ENCODE measurements at regions not wholly inside any gene's neighbourhood (a gene's known extent, or its start where the extent isn't known, plus 50 kb on each side); places are given as distances from the start of the nearest gene placed in this dataset.

DNA sequence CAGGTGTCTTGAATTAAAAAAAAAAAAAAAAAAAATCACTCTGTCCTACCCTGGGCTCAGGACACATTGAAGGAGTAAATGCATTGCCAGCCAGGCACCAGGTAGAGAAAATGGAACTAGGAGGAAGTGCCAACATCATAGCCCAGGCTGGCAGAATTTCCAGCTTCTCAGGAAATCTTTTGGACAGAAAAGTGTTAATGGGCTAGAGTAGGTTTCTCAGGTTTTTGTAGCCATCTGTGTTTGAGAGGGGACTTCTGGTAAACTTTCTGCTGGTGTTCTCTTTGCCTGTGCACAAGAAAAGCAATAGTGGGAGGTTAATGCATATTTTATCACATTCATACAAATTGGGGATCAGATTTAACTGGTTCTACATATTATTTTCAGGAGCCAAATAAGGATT is 678.3 kb upstream of the NRSN1 start:
- no peak for DNase-seq

DNA sequence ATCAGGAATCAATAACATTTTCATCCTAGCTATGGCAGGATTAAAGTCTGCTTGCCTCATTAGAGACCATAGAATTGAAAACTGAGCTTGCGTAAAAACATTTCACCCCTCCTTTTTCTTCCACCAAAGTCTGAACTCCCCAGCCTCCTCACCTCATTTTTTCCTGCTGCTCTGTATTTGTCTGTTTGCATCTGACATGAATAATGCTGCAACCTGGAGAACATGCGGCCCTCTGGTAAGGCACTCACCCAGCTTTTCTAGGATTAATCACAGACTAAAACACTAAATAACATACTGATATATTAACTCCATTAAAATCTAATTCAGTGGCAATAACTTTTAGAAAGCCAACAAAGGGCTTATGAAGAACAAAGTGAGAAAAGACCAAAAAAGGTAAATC is 677.7 kb upstream of the NRSN1 start:
- no peak for DNase-seq

DNA sequence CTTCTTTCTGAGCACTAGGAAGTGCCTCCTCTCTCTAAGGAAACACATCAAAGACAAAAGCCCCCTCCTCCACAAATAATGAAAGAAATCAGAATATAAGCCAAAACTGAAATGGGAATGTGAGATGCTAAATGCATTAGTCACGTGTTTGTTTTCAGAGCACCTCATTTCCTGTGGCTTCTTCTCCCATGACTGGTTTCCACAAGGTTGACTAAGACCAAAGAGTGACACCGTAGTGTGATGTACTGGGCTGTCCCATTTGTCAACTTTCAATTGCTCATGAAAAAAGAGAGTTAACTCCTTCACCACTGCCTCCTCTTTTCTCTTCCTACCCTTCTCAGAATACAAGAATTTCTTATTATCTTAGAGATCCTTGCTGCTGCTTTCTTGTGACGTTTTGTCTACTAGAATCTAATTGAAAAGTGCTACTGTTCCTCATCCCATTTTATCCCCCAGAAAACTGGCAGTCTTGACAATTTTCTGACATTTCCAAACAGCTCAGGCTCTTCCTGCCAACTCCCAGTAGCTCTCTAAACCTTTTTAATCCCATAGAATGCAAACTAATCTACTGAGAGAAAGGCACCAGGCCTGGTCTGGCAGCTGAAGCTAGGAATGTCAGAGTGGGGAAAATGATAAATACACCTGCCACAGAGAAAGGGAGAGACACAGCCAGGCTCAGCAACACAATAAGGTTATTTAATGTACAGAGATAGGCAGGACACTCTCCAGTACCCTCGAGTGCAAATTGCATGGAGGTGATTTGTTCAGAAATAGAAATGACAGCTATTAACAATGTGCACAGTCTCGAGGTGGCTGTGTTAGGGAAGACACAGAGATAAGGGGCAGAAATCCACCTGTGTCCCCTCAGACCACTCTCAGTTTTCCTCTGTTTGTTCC is 671.7 kb upstream of the NRSN1 start:
- DNase-seq = no peak

DNA sequence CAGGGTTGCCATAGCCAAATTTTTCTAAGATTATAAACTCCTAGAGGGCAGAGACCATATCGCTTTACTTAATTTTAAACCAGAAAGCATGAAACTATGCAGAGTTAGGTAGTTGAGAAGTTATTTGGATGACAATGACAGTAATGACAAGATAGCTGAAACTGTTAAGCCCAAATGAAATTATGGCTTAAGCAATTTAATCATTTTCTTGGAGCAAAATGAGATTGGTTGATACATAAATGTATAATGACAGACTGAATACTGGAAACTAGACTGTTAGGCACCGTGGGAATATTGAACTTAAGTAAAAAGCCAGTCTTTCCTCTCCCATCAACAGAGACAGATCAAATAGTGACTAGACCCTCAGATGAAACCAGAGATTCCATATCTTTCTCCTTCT is 670.3 kb upstream of the NRSN1 start:
- DNase-seq = no peak

DNA sequence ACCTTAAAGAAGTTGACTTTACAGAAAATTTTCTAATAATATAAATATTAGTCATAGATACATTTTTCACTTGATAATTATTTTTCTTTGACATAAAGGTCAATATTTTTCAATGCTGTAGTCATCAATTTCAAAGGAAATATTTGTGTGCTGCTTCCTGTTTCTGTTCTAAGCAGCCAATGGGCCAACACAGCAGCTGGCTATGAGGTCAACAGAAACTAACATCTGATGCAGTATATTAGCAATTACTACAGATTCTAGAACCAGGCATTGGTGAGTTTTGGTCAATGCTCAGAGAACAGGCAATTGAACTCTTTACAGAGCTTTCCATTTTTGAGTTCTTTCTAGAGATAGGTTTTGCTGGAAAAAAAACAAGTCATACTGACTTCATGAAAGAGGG is 669.6 kb upstream of the NRSN1 start:
- DNase-seq = no peak

DNA sequence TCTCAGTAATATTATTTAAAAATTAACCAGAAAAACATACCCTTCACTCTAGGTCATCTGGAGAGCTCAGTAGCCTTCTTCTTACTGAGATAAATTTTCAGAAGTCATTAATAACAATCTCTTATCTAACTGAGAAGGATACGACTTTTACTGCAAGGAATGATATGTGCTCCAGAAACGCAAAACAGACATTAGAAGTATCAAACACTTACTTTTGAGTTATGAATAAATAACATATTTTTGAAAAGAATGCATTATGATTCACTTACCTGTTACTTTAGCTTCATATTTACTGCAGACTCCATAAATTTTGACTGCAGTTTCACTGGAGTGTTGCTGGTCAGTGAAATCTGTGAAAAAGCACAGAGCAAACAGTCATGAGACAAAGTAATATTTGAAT is 668.7 kb upstream of the NRSN1 start:
- DNase-seq = no peak

DNA sequence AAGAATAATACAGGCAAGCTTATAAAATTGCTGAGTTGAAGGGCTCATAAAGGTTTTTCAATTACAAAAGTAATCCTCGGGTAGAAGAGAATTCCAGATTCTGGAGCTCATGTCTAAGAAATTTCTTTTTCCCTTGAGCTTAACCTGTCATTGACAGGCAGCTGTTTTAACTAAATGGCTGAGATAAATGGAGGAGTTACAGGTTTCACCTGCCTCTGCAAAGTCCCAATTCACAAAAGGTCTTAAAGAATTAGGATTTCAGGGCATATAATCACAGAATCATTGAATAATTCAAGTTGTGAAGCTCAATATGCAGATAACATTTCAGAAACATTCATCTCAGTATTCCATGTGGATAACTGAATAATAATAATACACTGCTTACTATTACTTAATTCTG is 660.1 kb upstream of the NRSN1 start:
- DNase-seq = no peak

DNA sequence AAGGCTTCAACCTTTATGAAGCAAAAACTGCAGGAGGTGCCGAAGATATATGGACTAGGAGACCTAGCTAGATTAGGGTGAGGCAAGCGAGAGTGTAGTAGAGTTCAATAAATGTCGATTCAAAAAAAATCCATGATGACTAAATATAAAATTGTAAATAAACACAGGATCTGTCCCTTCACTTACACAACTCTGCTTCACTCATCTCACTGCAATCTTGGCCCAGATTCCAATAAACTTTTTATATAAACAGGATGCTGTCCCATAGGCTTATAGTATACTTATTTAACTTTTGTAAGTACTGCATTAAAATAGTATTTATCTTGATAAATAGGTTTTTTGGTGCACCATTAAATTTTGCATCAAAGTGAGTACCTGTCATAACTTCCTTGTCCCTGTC is 648.4 kb upstream of the NRSN1 start:
- DNase-seq = no peak

DNA sequence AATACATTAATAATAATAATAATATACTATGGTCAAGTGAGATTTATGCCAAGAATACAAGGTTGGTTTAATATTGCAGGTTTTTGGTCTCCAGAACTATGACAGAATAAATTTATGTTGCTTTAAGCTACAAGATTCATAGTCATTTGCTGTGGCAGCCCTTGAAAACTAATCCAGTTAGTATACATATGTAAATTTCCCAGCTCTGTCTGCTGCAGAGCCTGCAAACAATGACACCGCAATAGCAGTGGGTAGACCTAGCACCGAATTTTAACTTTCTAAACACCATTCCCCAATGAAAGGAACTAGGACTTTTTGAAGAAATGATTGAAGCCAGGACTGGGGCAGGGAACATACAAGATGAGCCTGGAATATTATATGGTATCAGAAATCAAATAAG is 647.7 kb upstream of the NRSN1 start:
- DNase-seq = no peak

DNA sequence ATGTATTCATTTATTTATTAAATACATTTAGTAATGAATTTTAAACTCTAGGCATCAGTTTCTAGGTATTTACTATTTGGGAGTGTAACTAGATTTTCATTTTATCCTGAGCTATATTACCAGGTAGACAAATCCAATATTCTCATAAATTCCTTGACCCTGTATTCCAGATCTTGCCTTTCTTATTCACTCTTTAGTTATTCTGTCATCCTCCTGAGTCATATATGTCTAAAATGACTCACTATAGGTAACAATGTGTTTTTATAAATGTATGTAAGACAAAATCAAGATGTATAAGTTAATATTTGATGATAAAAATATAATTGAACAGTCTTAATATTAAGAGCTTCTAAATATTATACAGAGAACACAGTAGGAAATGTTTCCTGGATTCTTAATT is 642.1 kb upstream of the NRSN1 start:
- DNase-seq = no peak

DNA sequence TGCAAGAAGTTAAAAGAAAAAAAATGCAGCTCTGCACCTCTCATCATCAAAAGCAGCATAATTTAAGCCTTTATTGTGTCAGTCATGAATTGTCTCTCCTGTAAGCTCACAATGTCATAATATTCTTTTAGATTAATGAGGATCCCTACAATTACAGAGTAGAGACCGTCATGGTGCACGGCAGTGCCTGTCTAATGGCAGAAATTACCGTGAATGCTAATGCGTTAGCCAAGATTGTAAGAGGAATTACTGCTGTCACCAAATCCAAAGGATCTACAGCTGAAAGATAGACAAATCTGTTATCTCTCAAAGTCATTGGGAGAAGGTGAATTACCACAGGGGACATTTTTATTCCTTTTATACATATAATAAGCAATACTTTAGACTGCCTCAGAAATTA is 631.6 kb upstream of the NRSN1 start:
- no peak for DNase-seq

DNA sequence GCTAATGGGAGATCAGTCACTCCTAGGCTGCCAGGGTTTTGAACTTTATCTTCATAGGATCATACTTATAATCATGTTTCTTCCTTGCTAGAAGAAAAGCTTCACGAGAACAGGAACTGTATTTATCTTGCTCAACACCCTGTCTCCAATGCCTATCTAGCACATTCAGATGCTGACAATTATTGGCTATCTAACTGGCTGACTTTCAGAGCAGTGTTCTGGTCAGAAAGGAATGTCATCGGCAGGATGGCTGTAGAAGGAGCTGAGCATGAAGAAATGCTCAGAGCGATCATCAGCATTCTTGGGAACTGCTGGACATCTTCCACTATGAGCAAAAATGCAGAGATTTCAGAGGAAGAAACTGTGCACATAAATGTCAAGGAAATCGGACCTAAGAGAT is 628.0 kb upstream of the NRSN1 start:
- no peak for DNase-seq

DNA sequence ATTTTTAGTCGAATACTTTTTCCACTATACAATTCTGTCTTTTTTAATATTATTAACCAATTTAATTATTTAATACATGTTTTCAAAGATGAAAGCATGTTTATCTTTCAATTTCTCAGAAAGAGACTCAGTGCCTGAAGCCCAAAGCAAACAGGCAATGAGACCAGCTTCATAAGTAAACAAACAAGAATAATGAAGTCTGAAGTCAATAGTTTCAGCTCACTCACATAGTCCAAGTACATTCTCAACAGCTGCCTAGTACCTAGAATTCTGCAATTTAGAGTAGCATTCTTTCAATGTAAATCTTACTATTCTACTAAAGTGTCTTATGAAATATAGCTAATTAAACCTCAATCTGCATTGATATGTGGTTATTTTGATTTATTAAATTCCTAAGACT is 626.5 kb upstream of the NRSN1 start:
- DNase-seq = no peak

DNA sequence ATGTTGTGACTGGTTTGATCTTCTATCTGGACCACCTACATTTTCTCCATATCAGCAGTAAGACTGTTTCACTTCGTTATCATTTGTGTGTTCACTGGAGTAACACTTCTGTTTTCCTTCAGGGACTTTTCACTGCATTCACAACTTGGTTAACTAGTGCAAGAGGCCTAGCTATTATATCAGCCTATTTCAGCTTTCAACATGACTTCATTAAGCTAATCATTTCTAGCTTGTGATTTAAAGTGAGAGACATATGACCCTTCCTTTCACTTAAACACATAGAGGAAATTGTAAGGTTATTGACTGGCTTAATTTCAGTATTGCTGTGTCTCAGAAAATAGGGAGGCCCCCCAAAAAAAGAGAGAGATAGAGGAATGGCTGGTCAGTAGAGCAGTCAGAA is 622.8 kb upstream of the NRSN1 start:
- DNase-seq = no peak

DNA sequence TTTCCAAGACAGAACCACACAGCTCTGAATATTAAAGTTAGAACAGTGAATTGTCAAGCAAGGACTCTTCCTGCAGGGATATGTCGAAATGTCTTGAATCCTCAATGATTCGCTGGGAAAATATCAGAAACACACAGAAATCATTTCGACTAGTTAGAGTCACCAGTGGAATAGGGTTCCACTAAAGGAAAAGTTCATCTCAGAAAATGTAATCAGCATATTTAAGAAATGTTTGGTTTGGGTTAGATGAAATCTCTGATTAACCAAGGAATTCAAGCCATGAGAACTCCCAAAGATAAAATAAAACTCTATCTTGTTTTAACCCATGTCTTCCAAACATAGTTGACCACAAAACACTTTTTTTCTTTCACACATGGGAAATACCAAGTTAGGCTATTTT is 621.0 kb upstream of the NRSN1 start:
- no peak for DNase-seq

DNA sequence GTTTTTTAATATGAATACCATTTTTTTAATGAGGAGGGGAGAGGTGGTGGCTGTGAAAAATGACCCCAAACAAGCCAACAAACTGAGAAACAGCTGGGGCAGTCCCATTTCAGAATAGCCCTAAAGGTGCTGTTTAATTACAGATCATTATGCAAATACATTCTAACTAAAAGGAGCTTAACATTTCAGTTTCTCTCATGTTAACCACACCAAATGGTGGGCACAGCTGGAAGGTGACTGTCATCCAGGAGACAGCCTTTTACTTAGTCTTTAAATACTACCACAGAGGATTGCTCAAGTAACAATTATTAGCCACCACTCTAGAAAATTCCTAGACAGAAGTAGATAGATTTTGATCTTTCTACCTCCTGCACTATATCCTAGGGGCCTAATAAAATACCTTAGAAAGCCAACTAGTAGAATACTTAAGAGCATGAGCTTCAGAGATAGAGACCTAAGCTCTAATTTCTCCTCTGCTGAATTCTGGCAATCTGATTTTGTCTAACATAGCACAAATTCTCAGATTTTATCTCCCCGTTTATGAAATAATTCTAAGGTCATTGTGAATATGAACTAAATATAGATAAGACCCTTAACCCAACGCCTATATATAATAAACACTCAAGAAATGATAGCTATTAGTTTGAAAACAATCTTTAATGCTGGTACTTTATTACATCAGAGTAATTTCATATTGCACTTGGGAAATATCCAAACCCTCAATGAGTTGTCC is 615.1 kb upstream of the NRSN1 start:
- DNase-seq = no peak

DNA sequence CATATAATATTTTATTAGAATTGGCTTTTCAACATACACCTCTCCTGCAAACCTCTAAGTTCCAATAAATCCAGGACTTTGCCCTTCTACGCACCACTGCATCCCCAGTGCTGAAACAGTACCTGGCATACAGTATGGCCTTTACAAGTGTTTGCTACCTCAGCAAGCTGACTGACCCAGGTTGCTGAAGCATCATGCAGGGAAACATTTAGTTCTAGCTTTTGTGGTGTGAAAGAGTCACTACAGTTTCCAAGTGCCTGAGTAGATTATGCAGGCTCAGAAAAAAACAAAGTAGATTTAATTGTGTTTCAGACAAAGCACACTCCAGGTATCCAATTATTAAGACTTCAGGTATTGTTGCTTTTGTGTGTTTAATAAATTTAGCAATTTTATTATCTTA is 614.2 kb upstream of the NRSN1 start:
- DNase-seq = no peak

DNA sequence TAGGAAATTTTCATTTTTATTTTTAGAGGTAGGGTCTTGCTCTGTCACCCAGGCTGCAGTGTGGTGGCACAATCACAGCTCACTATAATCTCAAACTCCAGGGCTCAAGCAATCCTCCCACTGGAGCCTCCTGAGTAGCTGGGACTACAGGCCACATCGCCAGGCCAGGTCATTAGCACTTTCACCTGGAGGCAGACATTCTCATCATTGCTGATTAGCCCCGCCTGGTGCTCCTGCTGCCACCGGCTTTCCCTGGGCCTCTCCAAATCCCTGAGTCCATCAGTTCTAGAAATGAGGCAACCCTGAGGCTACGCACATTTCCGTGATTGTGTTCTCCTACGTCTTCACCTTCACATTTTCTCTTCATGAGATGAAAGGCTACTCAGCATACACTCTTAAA is 607.7 kb upstream of the NRSN1 start:
- no peak for DNase-seq

DNA sequence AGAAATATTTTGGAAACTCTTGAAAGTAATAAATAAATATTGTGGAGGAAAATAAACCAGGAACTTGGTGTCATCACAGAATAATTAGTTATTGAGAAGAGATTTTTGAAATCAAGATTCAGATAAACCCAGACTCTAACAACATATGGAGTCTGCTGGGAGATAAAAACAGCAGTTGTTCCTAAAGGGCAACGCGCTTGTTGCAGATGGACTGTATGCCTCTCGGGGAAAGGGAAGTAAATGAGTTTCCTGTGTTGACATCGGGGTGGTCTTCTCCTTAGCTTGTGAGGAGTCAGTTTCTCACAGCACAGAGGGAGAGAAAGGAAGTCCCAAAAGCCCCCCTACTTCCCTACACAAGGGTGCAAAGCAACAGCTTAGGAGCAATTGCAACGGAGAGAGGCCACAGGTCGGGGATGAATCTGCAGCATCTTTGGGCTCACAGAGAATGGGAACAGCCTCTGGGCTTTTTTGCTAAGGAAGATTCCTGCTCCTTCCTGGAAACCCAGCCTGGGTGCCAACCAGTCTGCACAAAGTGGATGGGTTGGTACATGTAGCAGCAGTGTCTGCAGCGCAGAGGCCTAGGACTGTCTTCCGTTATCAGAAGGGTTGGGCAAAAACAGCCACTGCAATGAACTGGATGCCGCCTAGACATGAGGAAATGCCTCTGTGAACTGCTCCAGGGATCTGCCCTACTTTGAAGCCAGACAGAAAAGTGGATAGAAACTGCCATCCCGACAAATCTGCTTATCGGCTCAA is 603.0 kb upstream of the NRSN1 start:
- no peak for DNase-seq

DNA sequence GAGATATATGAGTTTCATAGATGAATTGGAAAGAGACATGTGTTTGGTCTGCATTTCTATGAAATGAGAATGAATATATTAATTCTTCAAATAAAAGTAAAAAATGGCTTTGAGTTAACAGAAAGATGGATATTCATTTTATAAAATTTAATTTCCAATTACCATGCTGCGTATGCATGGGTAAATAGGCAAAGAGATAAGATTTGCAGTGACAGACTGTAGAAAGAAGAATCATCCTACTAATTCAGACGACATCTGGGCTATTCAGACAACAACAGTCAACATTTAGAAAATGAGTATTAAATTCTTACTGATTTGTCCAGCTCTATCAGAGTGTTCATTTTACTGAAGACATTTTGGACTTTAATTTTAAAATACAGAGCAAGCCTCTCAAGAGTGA is 602.2 kb upstream of the NRSN1 start:
- DNase-seq = no peak

DNA sequence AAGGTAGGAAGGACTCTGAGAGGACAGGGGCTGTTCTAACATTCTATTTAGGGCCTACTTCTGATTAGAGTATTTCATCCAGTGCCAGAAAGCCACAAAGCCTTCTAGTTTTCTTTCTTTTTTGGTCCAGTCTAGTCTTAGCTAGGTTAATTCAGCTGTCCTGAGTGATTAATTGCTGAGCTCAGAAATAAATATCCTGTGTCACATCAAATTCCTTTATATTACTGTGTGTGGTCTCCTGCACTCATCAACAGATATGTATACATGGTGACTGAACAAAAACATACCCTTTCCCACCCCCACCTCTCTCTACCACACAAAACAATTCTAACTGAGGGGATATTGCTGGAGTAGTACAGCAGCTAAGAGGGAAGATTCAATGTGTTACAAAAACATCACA is 601.5 kb upstream of the NRSN1 start:
- DNase-seq = no peak

DNA sequence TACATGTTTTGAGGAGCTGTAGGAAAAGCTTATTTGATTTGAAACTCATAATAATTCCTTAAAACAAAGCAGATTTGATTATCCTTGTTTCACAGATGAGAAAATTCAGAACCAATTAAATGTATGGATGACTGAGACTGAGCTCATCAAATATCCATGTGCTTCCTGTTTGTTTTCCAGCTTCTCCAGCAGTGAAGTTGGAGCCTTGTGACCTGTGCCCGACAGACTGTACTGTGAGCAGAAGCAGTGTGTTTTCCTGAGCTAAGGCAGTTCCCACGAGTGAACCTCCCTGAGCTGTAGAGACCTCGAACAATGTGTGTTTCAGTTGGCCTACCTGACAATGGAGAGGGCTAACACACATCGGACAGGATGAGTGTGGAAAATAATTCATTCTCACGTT is 599.5 kb upstream of the NRSN1 start:
- DNase-seq = no peak

DNA sequence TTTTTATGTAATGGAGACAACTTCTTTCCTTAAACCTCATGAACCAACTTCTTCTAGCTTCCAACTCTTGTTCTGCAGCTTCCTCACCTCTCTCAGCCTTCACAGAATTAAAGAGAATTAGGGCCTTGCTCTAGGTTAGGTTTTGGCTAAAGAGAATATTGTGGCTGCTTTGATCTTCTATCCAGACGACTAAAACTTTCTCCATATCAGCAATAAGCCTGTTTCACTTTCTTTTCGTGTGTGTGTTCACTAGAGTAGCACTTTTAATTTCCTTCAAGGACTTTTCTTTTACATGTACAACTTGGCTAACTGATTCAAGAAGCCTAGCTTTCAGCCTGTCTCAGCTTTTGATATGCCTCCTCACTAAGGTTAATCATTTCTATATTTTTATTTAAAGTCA is 596.1 kb upstream of the NRSN1 start:
- no peak for DNase-seq

DNA sequence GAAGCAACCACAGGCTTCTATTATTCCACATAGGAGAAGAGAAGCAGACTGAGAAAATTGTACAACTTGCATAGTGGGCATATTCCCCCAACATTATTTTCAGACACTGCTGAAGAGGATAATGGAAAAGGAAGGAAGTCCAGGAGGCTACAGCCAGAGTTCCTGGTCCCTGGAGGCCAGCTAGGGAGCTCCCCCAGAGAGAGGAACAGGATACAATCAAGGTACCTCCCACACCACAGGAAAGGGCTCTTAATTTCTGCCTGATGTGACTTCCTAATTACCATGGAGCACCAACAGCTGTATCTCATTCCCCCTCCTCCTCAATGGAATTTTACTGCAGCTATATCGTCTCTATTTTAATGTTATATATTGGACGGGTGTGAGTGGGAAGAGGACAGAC is 594.3 kb upstream of the NRSN1 start:
- no peak for DNase-seq

Data from GOT3 (cell line).